ENCODE measurements at regions not wholly inside any gene's neighbourhood (a gene's known extent, or its start where the extent isn't known, plus 50 kb on each side); places are given as distances from the start of the nearest gene placed in this dataset.

DNA sequence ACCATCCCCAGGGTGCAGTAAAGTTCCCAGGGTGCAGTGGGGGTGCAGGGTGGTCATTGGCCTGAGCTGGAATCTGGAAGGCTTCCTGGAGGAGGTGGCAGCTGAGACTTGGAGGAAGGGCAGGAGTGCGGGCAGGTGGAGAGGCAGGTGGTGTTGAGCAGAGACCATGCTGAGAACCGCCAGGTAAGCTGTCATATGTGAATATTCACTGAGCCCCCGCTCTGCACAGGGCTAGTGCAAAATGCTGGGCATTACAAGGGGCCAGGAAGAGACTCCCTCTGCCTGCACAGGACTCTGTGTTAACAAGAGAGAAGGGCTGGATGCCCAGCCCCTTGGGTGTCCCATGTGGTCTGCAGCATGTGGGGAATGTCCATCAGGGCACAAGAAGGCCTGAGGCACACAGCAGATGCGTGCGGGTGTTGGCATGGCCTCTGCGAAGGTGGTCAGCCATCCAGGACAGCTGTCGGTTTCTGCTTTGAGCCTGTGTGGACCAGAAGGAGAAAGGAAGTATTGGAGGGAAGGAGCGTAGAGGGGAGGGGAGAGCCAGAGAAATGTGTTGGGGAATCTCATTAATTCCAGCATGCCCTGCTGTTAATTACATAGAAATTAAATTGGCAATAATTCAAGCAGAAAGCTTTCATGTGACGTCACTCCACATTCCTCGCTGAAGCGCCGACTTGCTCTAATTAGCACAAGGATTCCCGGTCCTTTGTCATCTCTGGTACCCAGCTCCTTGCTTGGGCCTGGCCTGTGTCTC is 62.8 kb upstream of the OTOS start:
- peak; percentile 21 for DNase-seq (ENCODE audit: low spot score)
- Histone ChIP-seq H3K36me3 (replicated peaks in 1 of 2; ENCODE audit: control insufficient read depth in 2 of 2, insufficient read depth in 2 of 2, low read length in 2 of 2) (no peaks in the 10 kb centered on the region), H4K91ac (ENCODE audit: low read depth, low read length, poor library complexity) (no peak overlapping the region)

GRCh38 chr2:240203788-240204270 is 63.4 kb upstream of the OTOS start:
- no peak overlapping the region for H3K14ac ChIP-seq (ENCODE audit: low read length)
- no CpG with 5 or more reads among the region's 11 CpGs for WGBS, 2 donors (ENCODE audit: extremely low coverage in 2 of 2, insufficient read length in 2 of 2, insufficient replicate concordance in 1 of 2)
- H2BK12ac ChIP-seq (ENCODE audit: low read length), result no peak overlapping the region
- H3K9ac ChIP-seq (ENCODE audit: low read depth, low read length, poor library complexity), result no peak overlapping the region
- H3K27me3 ChIP-seq (ENCODE audit: control insufficient read depth in 3 of 3, insufficient read depth in 3 of 3, low read depth in 1 of 3, low read length in 3 of 3), result peaks cover 0 to 11% (median 0%) of the 10 kb centered on the region in 3 experiments
- H3K79me1 ChIP-seq (ENCODE audit: low read depth, low read length), result no peaks in the 10 kb centered on the region
- no peak overlapping the region for H3K27ac ChIP-seq (replicated peaks; ENCODE audit: low read length)
- peak overlapping the region; percentile 21 for H3K23ac ChIP-seq (ENCODE audit: low read depth, low read length, poor library complexity)
- no peaks in the 10 kb centered on the region for H3K36me3 ChIP-seq (replicated peaks in 1 of 2; ENCODE audit: control insufficient read depth in 2 of 2, insufficient read depth in 2 of 2, low read length in 2 of 2)
- H3K4ac ChIP-seq (ENCODE audit: low read length), result no peak overlapping the region
- H3K18ac ChIP-seq (ENCODE audit: low read length), result peak overlapping the region; percentile 86
- H2BK5ac ChIP-seq (ENCODE audit: low read length), result no peak overlapping the region
- no peak overlapping the region for H4K91ac ChIP-seq (ENCODE audit: low read depth, low read length, poor library complexity)
- H3K9me3 ChIP-seq (replicated peaks in 1 of 2; ENCODE audit: control insufficient read depth in 2 of 2, insufficient read depth in 1 of 2, low read depth in 1 of 2, low read length in 2 of 2), result peaks cover 0 to 3% of the 10 kb centered on the region in 2 donors
- H2BK120ac ChIP-seq (ENCODE audit: low read depth, low read length), result no peak overlapping the region
- H2AFZ ChIP-seq (ENCODE audit: low read length), result no peak overlapping the region
- no peak for DNase-seq (ENCODE audit: low spot score)
- H3K4me1 ChIP-seq (ENCODE audit: control insufficient read depth in 2 of 2, insufficient read depth in 1 of 2, low read depth in 1 of 2, low read length in 2 of 2), result peaks cover 13 to 23% of the 10 kb centered on the region in 2 donors
- no peak overlapping the region for H2AK5ac ChIP-seq (ENCODE audit: low read depth, low read length)
- no peak overlapping the region for H3K4me3 ChIP-seq (ENCODE audit: low read length in 2 of 2)
- H4K8ac ChIP-seq (ENCODE audit: low read depth, low read length), result no peak overlapping the region
- peak overlapping the region; percentile 33 for H2BK15ac ChIP-seq (ENCODE audit: low read length)
- no peak overlapping the region for H3K4me2 ChIP-seq (ENCODE audit: insufficient read depth, low read length, poor library complexity, severe bottlenecking)

More for the DNA sequence above, 62.8 kb upstream of the OTOS start:
- peak overlapping the region; percentile 26 for H3K9ac ChIP-seq (ENCODE audit: low read depth, low read length, poor library complexity)
- no peak overlapping the region for H4K8ac ChIP-seq (ENCODE audit: low read depth, low read length)
- H3K4me2 ChIP-seq (ENCODE audit: insufficient read depth, low read length, poor library complexity, severe bottlenecking), result no peak overlapping the region
- no CpG with 5 or more reads among the region's 13 CpGs for WGBS, 2 donors (ENCODE audit: extremely low coverage in 2 of 2, insufficient read length in 2 of 2, insufficient replicate concordance in 1 of 2)
- peaks cover 0 to 7% (median 0%) of the 10 kb centered on the region in 3 experiments for H3K27me3 ChIP-seq (ENCODE audit: control insufficient read depth in 3 of 3, insufficient read depth in 3 of 3, low read depth in 1 of 3, low read length in 3 of 3)
- H2BK15ac ChIP-seq (ENCODE audit: low read length), result peak overlapping the region; percentile 46
- peaks cover 0 to 3% of the 10 kb centered on the region in 2 donors for H3K9me3 ChIP-seq (replicated peaks in 1 of 2; ENCODE audit: control insufficient read depth in 2 of 2, insufficient read depth in 1 of 2, low read depth in 1 of 2, low read length in 2 of 2)
- peaks cover 13 to 23% of the 10 kb centered on the region in 2 donors for H3K4me1 ChIP-seq (ENCODE audit: control insufficient read depth in 2 of 2, insufficient read depth in 1 of 2, low read depth in 1 of 2, low read length in 2 of 2)
- no peak overlapping the region for H2BK5ac ChIP-seq (ENCODE audit: low read length)
- no peak overlapping the region for H2AFZ ChIP-seq (ENCODE audit: low read length)
- no peak overlapping the region for H3K23ac ChIP-seq (ENCODE audit: low read depth, low read length, poor library complexity)
- H3K14ac ChIP-seq (ENCODE audit: low read length), result peak overlapping the region; percentile 67
- H3K4me3 ChIP-seq (ENCODE audit: low read length in 2 of 2), result no peak overlapping the region
- peak overlapping the region; percentile 93 for H2BK12ac ChIP-seq (ENCODE audit: low read length)
- H3K27ac ChIP-seq (replicated peaks; ENCODE audit: low read length), result no peak overlapping the region
- H3K79me1 ChIP-seq (ENCODE audit: low read depth, low read length), result no peaks in the 10 kb centered on the region
- no peak overlapping the region for H3K4ac ChIP-seq (ENCODE audit: low read length)
- peak overlapping the region; percentile 13 for H2BK120ac ChIP-seq (ENCODE audit: low read depth, low read length)
- H3K18ac ChIP-seq (ENCODE audit: low read length), result peak overlapping the region; percentile 74
- H2AK5ac ChIP-seq (ENCODE audit: low read depth, low read length), result peak overlapping the region; percentile 94

GRCh38 chr2:240204431-240205276 is 64.2 kb upstream of the OTOS start:
- Histone ChIP-seq H2AFZ (ENCODE audit: low read length) (peak overlapping the region; percentile 19), H2BK5ac (ENCODE audit: low read length) (no peak overlapping the region), H3K4me1 (ENCODE audit: control insufficient read depth in 2 of 2, insufficient read depth in 1 of 2, low read depth in 1 of 2, low read length in 2 of 2) (peaks cover 13 to 23% of the 10 kb centered on the region in 2 donors), H2BK120ac (ENCODE audit: low read depth, low read length) (no peak overlapping the region), H3K27ac (replicated peaks; ENCODE audit: low read length) (no peak overlapping the region), H2BK15ac (ENCODE audit: low read length) (peak overlapping the region; percentile 53), H3K9ac (ENCODE audit: low read depth, low read length, poor library complexity) (no peak overlapping the region), H3K14ac (ENCODE audit: low read length) (no peak overlapping the region), H2AK5ac (ENCODE audit: low read depth, low read length) (peak overlapping the region; percentile 12), H4K91ac (ENCODE audit: low read depth, low read length, poor library complexity) (no peak overlapping the region), H3K18ac (ENCODE audit: low read length) (peak overlapping the region; percentile 84), H3K36me3 (replicated peaks in 1 of 2; ENCODE audit: control insufficient read depth in 2 of 2, insufficient read depth in 2 of 2, low read length in 2 of 2) (no peaks in the 10 kb centered on the region), H3K79me1 (ENCODE audit: low read depth, low read length) (no peaks in the 10 kb centered on the region), H4K8ac (ENCODE audit: low read depth, low read length) (no peak overlapping the region), H3K4me2 (ENCODE audit: insufficient read depth, low read length, poor library complexity, severe bottlenecking) (no peak overlapping the region), H3K27me3 (ENCODE audit: control insufficient read depth in 3 of 3, insufficient read depth in 3 of 3, low read depth in 1 of 3, low read length in 3 of 3) (peaks cover 0 to 12% (median 0%) of the 10 kb centered on the region in 3 experiments), H3K4me3 (ENCODE audit: low read length in 2 of 2) (no peak overlapping the region), H2BK12ac (ENCODE audit: low read length) (peak overlapping the region; percentile 59), H3K4ac (ENCODE audit: low read length) (no peak overlapping the region), H3K23ac (ENCODE audit: low read depth, low read length, poor library complexity) (no peak overlapping the region), H3K9me3 (replicated peaks in 1 of 2; ENCODE audit: control insufficient read depth in 2 of 2, insufficient read depth in 1 of 2, low read depth in 1 of 2, low read length in 2 of 2) (peaks cover 0 to 3% of the 10 kb centered on the region in 2 donors)
- no peak for DNase-seq (ENCODE audit: low spot score)
- no CpG with 5 or more reads among the region's 17 CpGs for WGBS, 2 donors (ENCODE audit: extremely low coverage in 2 of 2, insufficient read length in 2 of 2, insufficient replicate concordance in 1 of 2)

DNA sequence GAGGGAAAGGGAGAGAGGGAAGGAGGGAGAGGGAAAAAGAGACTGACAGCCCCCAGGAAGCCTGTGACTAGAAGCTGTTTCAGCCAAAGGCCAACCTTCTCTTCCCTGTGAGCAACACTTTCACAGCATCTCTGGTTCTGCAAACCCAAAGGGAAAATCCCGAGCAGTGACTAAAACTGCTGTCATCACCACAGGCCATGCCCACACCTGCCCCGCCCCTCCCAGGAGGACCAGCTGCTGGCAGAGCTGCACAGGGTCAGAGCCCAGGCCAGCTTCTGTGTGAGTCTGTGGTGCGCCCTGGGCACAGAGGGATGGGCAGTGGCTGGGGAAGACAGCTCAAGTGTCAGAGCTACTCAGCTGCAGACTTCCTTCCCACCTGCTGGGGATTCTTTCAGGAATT is 64.9 kb upstream of the OTOS start:
- Histone ChIP-seq H3K79me1 (ENCODE audit: low read depth, low read length) (no peaks in the 10 kb centered on the region), H3K4me1 (ENCODE audit: control insufficient read depth in 2 of 2, insufficient read depth in 1 of 2, low read depth in 1 of 2, low read length in 2 of 2) (peaks cover 13 to 23% of the 10 kb centered on the region in 2 donors), H2BK15ac (ENCODE audit: low read length) (no peak overlapping the region), H4K91ac (ENCODE audit: low read depth, low read length, poor library complexity) (no peak overlapping the region), H2AFZ (ENCODE audit: low read length) (peak overlapping the region; percentile 19), H3K4me2 (ENCODE audit: insufficient read depth, low read length, poor library complexity, severe bottlenecking) (no peak overlapping the region), H3K27me3 (ENCODE audit: control insufficient read depth in 3 of 3, insufficient read depth in 3 of 3, low read depth in 1 of 3, low read length in 3 of 3) (peaks cover 0 to 12% (median 0%) of the 10 kb centered on the region in 3 experiments), H2BK120ac (ENCODE audit: low read depth, low read length) (no peak overlapping the region), H3K14ac (ENCODE audit: low read length) (no peak overlapping the region), H3K27ac (replicated peaks; ENCODE audit: low read length) (no peak overlapping the region), H2AK5ac (ENCODE audit: low read depth, low read length) (no peak overlapping the region), H3K4ac (ENCODE audit: low read length) (no peak overlapping the region), H4K8ac (ENCODE audit: low read depth, low read length) (no peak overlapping the region), H3K18ac (ENCODE audit: low read length) (no peak overlapping the region), H3K23ac (ENCODE audit: low read depth, low read length, poor library complexity) (no peak overlapping the region), H3K9me3 (replicated peaks in 1 of 2; ENCODE audit: control insufficient read depth in 2 of 2, insufficient read depth in 1 of 2, low read depth in 1 of 2, low read length in 2 of 2) (peaks cover 0 to 3% of the 10 kb centered on the region in 2 donors), H3K4me3 (ENCODE audit: low read length in 2 of 2) (no peak overlapping the region), H3K9ac (ENCODE audit: low read depth, low read length, poor library complexity) (peak overlapping the region; percentile 34), H2BK12ac (ENCODE audit: low read length) (no peak overlapping the region), H3K36me3 (replicated peaks in 1 of 2; ENCODE audit: control insufficient read depth in 2 of 2, insufficient read depth in 2 of 2, low read length in 2 of 2) (no peaks in the 10 kb centered on the region), H2BK5ac (ENCODE audit: low read length) (no peak overlapping the region)
- no CpG with 5 or more reads among the region's 3 CpGs for WGBS, 2 donors (ENCODE audit: extremely low coverage in 2 of 2, insufficient read length in 2 of 2, insufficient replicate concordance in 1 of 2)
- DNase-seq (ENCODE audit: low spot score), result no peak
